ENCODE measurements at regions not wholly inside any gene's neighbourhood (a gene's known extent, or its start where the extent isn't known, plus 50 kb on each side); places are given as distances from the start of the nearest gene placed in this dataset.

- DNase-seq (ENCODE audit: low read depth), result no peak
Observed at GRCh38 chr5:110031402-110032140, 341.8 kb downstream of the MAN2A1 start.

GRCh38 chr5:110032376-110032775 lies 342.6 kb downstream of the MAN2A1 start:
- no peak for DNase-seq (ENCODE audit: low read depth)

- DNase-seq (ENCODE audit: low read depth), result no peak
Observed at GRCh38 chr5:110034056-110034600, 344.4 kb downstream of the MAN2A1 start.

GRCh38 chr5:110038297-110038997 lies 348.7 kb downstream of the MAN2A1 start:
- DNase-seq (ENCODE audit: low read depth), result peak; percentile 94

GRCh38 chr5:110040178-110040577 lies 350.5 kb downstream of the MAN2A1 start:
- no peak for DNase-seq (ENCODE audit: low read depth)

GRCh38 chr5:110043025-110043424 lies 353.3 kb downstream of the MAN2A1 start:
- DNase-seq (ENCODE audit: low read depth), result no peak

- DNase-seq (ENCODE audit: low read depth), result peak; percentile 49
Observed at GRCh38 chr5:110045158-110045557, 355.4 kb downstream of the MAN2A1 start.

- peak; percentile 43 for DNase-seq (ENCODE audit: low read depth)
Observed at GRCh38 chr5:110048491-110048890, 358.8 kb downstream of the MAN2A1 start.

GRCh38 chr5:110049816-110050215 lies 360.1 kb downstream of the MAN2A1 start:
- DNase-seq (ENCODE audit: low read depth), result no peak

GRCh38 chr5:110050640-110051345 lies 361.1 kb downstream of the MAN2A1 start:
- no peak for DNase-seq (ENCODE audit: low read depth)

- peak; percentile 65 for DNase-seq (ENCODE audit: low read depth)
Observed at GRCh38 chr5:110053205-110053604, 363.5 kb downstream of the MAN2A1 start.

GRCh38 chr5:110053824-110054223 lies 364.1 kb downstream of the MAN2A1 start:
- DNase-seq (ENCODE audit: low read depth), result no peak

- peak; percentile 97 for DNase-seq (ENCODE audit: low read depth)
Observed at GRCh38 chr5:110054240-110054639, 364.5 kb downstream of the MAN2A1 start.

- DNase-seq (ENCODE audit: low read depth), result no peak
Observed at GRCh38 chr5:110055302-110055701, 365.6 kb downstream of the MAN2A1 start.

GRCh38 chr5:110056580-110057114 lies 366.9 kb downstream of the MAN2A1 start:
- no peak for DNase-seq (ENCODE audit: low read depth)

- no peak for DNase-seq (ENCODE audit: low read depth)
Observed at GRCh38 chr5:110058175-110058574, 368.4 kb downstream of the MAN2A1 start.

GRCh38 chr5:110062246-110062645 lies 372.5 kb downstream of the MAN2A1 start:
- no peak for DNase-seq (ENCODE audit: low read depth)

GRCh38 chr5:110063640-110064602 lies 374.2 kb downstream of the MAN2A1 start:
- DNase-seq (ENCODE audit: low read depth), result peak; percentile 57

- no peak for DNase-seq (ENCODE audit: low read depth)
Observed at GRCh38 chr5:110064603-110065268, 375.0 kb downstream of the MAN2A1 start.

- DNase-seq (ENCODE audit: low read depth), result peak; percentile 31
Observed at GRCh38 chr5:110070836-110071235, 381.1 kb downstream of the MAN2A1 start.

- DNase-seq (ENCODE audit: low read depth), result no peak
Observed at GRCh38 chr5:110072651-110073050, 382.9 kb downstream of the MAN2A1 start.

Measured in amniotic epithelial cell (primary cell).